Calu3 (cell line): ENCODE measurements at regions not wholly inside any gene's neighbourhood (a gene's known extent, or its start where the extent isn't known, plus 50 kb on each side); places are given as distances from the start of the nearest gene placed in this dataset.

Experiments used
- BruUV-seq: library from RNA; stranded (reverse); fragments of 400-500 nt; replicated peaks from 2 replicates; lab custom pipeline; 2021; lab: Mats Ljungman, UMichigan
- CTCF ChIA-PET: fragments of 300-600 bp; sonication (Branson Sonifier 250); formaldehyde crosslinking; loops from one replicate; lab custom pipeline; 2022; ENCODE audit warnings: antibody characterized with exemption; lab: Charles Lee
- DNase-seq: peaks from one replicate; pipeline ENCODE4 v3.0.0; 2022
- H3K27ac Mint-ChIP-seq: one replicate; pipeline ENCODE4 v1.8.0; 2022; ENCODE audit warnings: mixed read lengths; ENCODE audit not compliant: unreplicated experiment
- H3K27me3 Mint-ChIP-seq: one replicate; pipeline ENCODE4 v1.8.0; 2022; ENCODE audit warnings: mixed read lengths; ENCODE audit not compliant: unreplicated experiment
- H3K36me3 Mint-ChIP-seq: one replicate; pipeline ENCODE4 v1.8.0; 2022; ENCODE audit warnings: mild to moderate bottlenecking, moderate library complexity, mixed read lengths; ENCODE audit not compliant: insufficient read depth, unreplicated experiment
- H3K4me1 Mint-ChIP-seq: one replicate; pipeline ENCODE4 v1.8.0; 2022; ENCODE audit warnings: mild to moderate bottlenecking, low read depth, mixed read lengths; ENCODE audit not compliant: unreplicated experiment
- H3K4me3 Mint-ChIP-seq: one replicate; pipeline ENCODE4 v1.8.0; 2022; ENCODE audit warnings: mild to moderate bottlenecking, low read depth, moderate library complexity, mixed read lengths; ENCODE audit not compliant: unreplicated experiment
- H3K9me3 Mint-ChIP-seq: one replicate; pipeline ENCODE4 v1.8.0; 2022; ENCODE audit warnings: low read depth, mixed read lengths; ENCODE audit not compliant: unreplicated experiment
- intact Hi-C: fragments of 100-400 bp; cut with micrococcal nuclease; formaldehyde crosslinking; loops from one replicate; pipeline ENCODE4 v1.10.0; 2022; ENCODE audit not compliant: unreplicated experiment
- TF ChIP-seq, protein P1 (sequence below): fragments of 200-600 bp; IDR thresholded peaks from one replicate; pipeline ENCODE4 v1.8.0; 2022; ENCODE audit warnings: antibody characterized with exemption; ENCODE audit not compliant: unreplicated experiment

DNA sequence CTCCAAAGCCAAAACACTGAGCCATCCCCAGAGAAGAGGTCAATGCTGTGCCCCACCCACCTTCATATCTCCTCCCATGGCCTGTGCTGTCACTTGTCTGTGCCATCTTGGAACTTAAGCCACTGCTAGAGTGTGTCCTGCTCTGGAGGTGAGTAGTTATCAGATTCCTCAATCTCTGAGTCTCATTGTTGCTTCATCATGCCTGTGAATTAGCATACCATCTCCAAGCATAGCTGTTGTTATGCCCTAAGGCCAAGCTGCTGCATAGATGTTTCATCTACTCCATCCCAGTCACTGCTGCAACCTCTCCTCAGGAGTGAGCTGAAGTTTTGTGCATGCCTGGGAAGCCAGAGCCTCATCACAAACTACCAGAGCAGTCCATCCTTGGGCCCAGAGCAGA, 349.0 kb downstream of the ZWINT start:
- H3K36me3 Mint-ChIP-seq: no peaks in the 10 kb centered on the region
- H3K4me1 Mint-ChIP-seq: no peaks in the 10 kb centered on the region
- TF ChIP-seq, protein P1, sequence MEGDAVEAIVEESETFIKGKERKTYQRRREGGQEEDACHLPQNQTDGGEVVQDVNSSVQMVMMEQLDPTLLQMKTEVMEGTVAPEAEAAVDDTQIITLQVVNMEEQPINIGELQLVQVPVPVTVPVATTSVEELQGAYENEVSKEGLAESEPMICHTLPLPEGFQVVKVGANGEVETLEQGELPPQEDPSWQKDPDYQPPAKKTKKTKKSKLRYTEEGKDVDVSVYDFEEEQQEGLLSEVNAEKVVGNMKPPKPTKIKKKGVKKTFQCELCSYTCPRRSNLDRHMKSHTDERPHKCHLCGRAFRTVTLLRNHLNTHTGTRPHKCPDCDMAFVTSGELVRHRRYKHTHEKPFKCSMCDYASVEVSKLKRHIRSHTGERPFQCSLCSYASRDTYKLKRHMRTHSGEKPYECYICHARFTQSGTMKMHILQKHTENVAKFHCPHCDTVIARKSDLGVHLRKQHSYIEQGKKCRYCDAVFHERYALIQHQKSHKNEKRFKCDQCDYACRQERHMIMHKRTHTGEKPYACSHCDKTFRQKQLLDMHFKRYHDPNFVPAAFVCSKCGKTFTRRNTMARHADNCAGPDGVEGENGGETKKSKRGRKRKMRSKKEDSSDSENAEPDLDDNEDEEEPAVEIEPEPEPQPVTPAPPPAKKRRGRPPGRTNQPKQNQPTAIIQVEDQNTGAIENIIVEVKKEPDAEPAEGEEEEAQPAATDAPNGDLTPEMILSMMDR: no peak
- intact Hi-C loops: no loop called here
- CTCF ChIA-PET: no interaction called here
- H3K9me3 Mint-ChIP-seq: no peaks in the 10 kb centered on the region
- H3K4me3 Mint-ChIP-seq: no peak overlapping the region
- no TSS peak for BruUV-seq
- no peaks in the 10 kb centered on the region for H3K27me3 Mint-ChIP-seq
- no peak for DNase-seq
- no peak overlapping the region for H3K27ac Mint-ChIP-seq

DNA sequence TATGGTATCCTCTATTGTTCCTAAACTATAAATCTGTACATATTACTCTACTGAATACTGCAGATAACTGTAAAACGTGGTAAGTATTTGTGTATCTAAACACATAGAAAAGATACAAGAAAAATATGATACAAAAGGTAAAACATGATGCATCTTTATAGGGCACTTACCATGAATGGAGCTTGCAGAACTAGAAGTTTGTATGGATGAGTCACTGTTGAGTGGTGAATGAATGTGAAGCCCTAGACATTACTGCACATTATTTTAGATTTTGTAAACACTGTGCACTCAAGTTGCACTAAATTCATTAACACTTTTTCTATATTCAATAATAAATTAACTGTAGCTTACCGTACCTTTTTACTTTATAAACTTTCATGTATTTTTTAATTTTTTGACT, 357.5 kb downstream of the ZWINT start:
- Mint-ChIP-seq H3K9me3 (no peaks in the 10 kb centered on the region), H3K4me3 (no peak overlapping the region), H3K27me3 (no peaks in the 10 kb centered on the region), H3K4me1 (no peaks in the 10 kb centered on the region), H3K27ac (no peak overlapping the region), H3K36me3 (no peaks in the 10 kb centered on the region)
- DNase-seq: no peak
- intact Hi-C loops: no loop called here
- TF ChIP-seq, protein P1: no peak
- no TSS peak for BruUV-seq
- CTCF ChIA-PET: no interaction called here

DNA sequence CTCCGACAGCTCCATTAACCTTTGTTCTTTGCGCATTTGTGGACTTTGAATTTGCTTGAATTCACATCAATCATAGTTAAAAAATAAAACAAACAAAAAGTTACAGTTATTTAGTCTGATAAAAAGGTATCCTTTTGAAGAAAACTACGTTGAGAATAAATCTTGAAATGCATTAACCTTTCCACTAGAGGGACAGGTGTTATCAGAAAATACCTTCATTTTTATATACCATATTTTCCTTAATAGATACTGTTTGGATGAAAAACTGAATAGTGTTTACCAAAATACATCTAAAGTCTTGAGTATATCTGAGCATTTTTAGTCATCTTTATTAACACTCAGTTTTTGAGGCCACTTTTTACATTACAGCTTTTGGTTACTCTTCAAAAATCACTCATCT, 371.9 kb downstream of the ZWINT start:
- Mint-ChIP-seq H3K9me3 (no peaks in the 10 kb centered on the region), H3K27ac (no peak overlapping the region), H3K4me3 (no peak overlapping the region), H3K36me3 (no peaks in the 10 kb centered on the region), H3K27me3 (no peaks in the 10 kb centered on the region), H3K4me1 (no peaks in the 10 kb centered on the region)
- CTCF ChIA-PET: no interaction called here
- intact Hi-C loops: no loop called here
- DNase-seq: no peak
- TF ChIP-seq, protein P1: peak; percentile 21
- no TSS peak for BruUV-seq

DNA sequence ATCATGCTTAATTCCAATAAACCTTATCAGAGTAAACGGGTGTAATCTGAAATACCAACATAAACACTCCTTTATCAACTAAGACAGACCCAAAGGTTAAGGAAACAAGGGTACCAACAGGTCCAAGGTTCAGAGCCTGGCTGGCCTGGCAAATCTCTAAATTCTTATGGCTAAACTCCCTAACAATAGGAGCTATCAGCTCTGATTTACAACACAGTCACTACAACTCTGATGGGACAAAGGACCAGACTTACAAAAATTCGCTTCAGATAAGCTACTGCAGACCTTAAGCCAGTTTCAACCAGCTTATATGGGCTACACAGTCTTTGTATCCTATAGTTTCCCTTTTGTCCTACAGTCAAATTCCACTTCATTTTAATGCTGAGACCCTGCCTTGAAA, 381.9 kb downstream of the ZWINT start:
- Mint-ChIP-seq H3K36me3 (no peaks in the 10 kb centered on the region), H3K4me1 (no peaks in the 10 kb centered on the region), H3K4me3 (no peak overlapping the region), H3K27me3 (no peaks in the 10 kb centered on the region), H3K27ac (no peak overlapping the region), H3K9me3 (no peaks in the 10 kb centered on the region)
- no TSS peak for BruUV-seq
- CTCF ChIA-PET: no interaction called here
- TF ChIP-seq, protein P1: no peak
- intact Hi-C loops: no loop called here
- no peak for DNase-seq
